HG03565 (cell line): ENCODE measurements at regions not wholly inside any gene's neighbourhood (a gene's known extent, or its start where the extent isn't known, plus 50 kb on each side); places are given as distances from the start of the nearest gene placed in this dataset.

Experiments used
- ATAC-seq: cut with Tn5 transposase; IDR thresholded peaks from one replicate; pipeline ENCODE4 v1.9.1; 2021; ENCODE audit warnings: mild to moderate bottlenecking, moderate library complexity; ENCODE audit not compliant: unreplicated experiment

- ATAC-seq: no peak
These were observed 926.3 kb downstream of the FSTL5 start for GRCh38 chr4:161237495-161237894.

GRCh38 chr4:161225327-161225726 lies 938.5 kb downstream of the FSTL5 start:
- ATAC-seq: no peak

GRCh38 chr4:161222889-161223288 lies 940.9 kb downstream of the FSTL5 start:
- no peak for ATAC-seq

- no peak for ATAC-seq
These were observed 955.2 kb downstream of the FSTL5 start for GRCh38 chr4:161208564-161208963.

DNA sequence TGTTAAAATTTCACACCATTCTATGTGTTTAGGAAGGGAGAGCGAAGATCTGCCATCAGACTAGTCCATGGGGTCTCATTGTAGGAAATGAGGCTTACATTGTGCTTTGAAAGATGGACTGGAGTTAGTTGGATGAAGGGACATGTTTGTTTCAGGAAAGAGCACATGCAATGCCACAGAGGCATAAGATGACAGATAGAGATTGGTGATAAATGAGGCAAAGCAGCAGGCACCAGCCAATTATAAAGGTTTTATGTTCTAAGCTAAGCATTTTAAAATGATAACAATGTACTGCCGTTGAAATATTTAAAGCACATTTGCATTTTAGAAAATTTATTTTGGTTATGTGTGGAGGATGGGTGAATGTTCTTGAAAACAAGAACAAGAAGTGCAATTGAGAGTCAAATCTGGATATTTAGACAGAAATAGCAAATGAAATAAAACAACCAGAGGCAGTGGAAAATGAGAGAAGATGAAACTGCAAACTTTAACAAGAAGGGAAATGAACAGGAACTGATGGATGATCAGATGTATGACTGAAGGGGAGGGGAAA lies 957.2 kb downstream of the FSTL5 start:
- ATAC-seq: no peak

DNA sequence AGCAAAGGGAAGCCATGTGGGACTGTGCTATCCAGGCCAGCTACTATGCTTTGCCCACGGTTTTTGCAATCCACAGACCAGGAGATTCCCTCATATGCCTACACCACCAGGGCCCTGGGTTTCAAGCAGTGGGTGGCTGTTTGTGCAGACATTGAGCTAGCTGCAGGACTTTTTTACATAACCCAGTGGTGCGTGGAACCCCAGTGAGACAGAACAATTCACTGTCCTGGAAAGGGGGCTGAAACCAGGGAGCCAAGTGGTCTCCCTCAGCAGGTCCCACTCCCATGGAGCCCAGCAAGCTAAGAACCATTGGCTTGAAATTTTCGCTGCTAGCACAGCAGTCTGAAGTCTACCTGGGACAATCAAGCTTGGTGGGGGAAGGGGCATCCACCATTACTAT lies 959.9 kb downstream of the FSTL5 start:
- no peak for ATAC-seq

- no peak for ATAC-seq
These were observed 965.9 kb downstream of the FSTL5 start for GRCh38 chr4:161197912-161198311.

DNA sequence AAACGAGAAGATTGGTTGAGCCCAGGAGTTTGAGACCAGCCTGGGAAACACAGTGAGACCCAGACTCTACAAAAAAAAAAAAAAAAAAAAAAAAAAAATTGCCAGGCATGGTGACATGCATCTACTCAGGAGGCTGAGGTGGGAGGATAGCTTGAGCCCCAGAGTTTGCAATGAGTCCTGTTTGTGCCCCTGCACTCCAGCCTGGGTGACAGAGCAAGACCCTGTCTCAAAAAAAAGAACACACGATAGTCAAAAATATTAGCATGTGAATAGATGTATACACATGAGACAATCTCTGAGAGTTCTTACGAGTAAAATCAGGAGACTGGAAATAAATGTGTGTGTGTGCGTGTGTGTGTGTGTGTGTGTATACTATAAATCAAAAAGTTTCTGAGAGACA lies 966.3 kb downstream of the FSTL5 start:
- ATAC-seq: no peak

DNA sequence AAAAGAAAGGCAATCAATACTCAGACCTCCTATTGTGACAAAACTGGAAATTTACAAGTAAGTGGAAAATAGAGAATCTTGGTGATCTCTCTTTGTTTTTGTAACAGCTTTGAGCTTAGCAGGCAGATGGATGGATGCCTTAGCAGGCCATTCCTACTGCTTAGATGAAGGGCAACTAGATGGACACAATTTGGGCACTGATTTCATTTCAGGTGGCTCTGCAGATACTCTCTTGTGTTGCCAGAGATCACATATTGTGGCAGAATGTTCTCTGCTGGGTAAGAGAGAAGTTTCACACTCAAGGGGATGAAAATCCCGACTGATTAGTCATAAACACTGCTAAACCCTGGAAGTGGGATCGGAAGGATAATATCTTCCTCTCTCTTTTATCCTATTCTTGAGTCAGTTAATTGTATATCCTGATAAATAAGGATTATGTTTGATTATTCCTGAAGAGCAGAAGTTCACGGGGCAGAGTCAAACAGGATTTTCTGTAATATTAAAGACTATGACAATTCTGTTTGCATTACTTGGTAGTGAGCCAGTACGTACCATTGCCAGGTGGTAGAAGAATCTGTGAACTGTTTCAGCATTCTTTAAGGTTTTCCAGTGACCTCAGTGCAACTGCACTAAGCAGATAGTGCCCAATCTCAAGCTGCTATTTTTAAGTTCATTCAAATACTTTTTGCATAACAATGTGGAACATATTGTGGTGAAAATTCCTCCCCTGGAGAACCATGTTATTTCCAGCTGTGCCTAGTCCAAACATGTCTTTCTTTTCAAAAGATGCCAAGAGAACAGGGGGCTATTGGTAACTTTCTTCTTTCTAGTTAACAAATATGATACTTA lies 974.3 kb downstream of the FSTL5 start:
- no peak for ATAC-seq

DNA sequence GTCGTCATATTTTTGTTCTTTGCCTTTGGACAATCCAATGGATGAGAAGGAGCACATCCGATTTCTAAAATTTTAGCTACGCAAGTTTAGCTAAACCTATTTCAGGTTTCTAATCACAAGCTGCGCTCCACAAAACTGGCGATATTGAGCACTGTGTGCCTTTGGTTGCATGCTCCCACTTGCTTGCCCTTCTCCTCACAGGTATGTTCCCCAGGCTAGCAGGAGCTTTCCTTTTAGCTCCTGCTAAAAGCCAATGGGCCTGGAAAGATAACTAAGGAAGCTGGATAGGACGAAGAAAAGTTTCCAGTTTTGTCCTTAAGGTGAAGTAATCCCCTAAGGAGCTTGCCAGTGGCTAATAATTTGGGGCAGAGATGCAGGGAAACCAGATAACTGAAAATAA lies 975.2 kb downstream of the FSTL5 start:
- no peak for ATAC-seq

DNA sequence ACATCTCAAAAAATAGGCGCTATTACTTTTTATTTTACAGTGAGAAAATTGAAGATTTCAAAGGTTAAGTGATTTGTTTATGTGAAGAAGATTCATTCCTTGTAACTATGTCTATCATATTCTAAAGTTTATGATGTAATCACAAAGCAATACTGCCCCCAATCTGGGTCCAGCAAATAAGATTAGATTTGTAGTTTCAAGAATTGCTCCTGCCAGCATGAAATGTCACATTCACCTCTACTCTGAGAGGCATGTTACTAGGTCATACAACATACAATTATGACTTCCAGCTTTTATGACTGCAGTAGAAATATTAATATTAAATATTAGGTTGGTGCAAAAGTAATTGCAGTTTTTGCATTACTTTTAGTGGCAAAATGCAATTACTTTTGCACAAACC lies 976.2 kb downstream of the FSTL5 start:
- ATAC-seq: no peak

DNA sequence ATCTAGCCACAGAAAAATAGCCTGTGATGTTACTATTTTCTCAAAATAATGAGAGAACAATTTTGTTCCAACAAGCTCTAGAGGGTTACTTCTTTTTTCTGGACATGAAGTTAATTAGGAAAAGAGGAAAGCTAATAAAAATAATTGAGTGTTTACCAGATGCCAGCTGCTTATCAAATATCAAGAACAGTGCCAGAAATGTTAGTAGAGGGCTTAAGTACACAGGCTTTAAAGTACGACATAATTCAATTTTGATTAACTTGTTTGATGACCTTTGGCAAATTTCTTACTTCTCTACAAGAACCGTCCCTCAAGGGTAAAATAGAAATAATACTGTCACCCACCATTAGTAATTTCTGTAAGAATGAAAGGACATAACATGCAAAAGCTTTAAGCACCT lies 977.0 kb downstream of the FSTL5 start:
- no peak for ATAC-seq

GRCh38 chr4:161186012-161186411 lies 977.8 kb downstream of the FSTL5 start:
- ATAC-seq: no peak

GRCh38 chr4:161183729-161184128 lies 980.1 kb downstream of the FSTL5 start:
- no peak for ATAC-seq

DNA sequence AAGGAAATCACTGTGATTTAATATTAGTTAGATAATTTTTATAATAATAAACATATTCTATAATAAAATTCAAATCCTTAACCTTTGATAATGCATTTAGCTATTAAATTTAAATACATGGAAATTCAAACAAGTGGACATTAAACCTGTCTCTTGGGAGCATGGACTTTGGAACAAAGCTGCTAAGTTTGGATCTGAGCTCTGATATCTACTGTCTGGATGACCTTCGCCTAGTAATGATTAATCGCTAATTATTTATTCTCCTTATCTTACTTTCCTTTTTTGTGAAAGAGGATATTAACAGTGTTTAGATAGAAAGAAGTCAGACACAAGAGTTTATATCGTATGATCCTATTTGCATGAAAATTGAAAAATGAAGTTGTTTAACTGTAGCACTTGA lies 980.9 kb downstream of the FSTL5 start:
- ATAC-seq: no peak

DNA sequence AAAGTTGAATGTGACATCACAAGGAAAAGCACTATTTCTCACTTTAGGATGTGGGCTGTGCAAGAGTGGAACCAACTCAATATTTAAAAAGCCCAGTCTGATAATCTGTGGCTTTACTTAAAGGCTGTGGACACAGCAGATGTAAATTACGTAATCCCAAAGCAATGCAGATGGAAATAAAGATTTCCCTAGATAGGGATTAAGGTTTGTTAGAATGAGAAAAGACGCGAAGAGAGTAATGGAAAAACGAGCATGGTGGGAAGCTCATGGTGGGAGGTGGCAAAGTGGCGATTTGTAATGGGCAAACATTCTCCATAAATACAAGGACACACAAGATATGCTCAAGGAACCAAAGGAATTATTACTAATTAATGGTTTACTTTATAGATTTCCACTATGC lies 985.5 kb downstream of the FSTL5 start:
- ATAC-seq: no peak

GRCh38 chr4:161172396-161173026 lies 991.3 kb downstream of the FSTL5 start:
- ATAC-seq: no peak

DNA sequence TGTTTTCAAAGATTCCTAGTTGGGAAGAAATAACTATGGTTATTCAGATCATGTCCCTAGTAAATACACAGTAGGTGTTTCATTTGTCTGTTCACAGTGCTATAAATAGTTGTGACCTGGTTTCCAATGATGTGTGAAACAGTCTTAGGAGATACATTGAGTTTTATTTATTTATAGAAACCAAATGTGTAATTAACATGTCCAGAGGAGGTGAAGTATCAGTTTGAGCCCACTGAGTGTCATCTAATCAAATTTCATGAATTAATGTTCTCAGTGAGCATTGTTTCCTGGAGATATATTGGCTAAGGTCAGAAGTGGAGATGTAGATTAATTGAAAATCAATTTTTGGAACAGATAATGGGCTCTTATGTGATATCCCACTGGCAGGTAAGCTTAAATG lies 996.3 kb downstream of the FSTL5 start:
- no peak for ATAC-seq

DNA sequence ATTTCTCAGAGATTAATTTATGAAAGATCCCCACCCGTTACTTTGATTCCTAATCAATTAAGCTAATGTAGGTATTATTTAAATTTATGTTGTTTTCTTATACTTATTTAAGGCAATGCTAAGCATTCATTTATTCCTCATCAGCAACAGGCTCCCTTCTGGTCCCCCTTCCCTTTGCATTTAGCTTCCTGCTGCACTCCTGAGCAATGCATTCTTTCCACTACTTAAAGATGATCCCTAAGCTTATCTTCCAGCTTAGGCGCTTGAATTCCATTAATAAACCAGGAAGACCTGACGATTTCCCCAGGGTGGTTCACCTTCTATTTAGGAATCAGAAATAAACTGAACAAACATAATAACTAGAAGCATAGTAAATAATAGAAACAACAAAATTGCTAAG lies 1003.1 kb downstream of the FSTL5 start:
- no peak for ATAC-seq

DNA sequence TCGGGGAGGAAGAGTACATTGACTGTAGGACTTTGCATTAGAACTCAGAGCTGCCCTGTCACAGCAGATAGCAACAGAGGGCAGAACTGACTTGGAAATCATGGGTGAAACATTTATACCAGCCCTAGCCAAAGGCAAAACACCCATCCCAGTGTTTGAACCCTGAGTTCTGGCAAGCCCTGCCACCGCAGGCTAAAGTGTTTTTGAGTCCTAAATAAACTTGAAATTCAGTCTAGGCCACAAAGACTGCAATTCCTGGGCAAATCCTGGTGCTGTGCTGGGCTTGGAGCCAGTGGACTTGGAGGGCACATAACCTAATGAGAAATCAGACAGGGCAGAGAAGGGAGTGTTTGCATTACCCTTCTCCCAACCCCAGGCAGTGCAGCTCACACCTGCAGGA lies 1015.7 kb downstream of the FSTL5 start:
- ATAC-seq: no peak

DNA sequence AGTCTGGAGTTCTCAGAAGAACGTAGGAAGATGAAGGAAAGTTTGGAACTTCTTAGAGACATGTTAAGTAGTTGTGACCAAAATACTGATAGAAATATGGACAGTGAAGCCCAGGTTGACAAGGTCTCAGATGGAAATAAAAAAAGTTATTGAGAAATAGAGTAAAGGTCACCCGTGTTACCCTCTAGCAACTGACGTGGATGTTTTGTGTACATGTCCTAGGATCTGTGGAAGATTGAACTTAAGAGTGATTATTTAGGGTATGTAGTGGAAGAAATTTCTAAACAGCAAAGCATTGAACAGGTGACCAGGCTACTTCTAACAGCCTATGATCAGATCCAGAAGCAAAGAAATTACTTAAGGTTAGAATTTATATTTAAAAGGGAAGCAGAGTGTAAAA lies 1020.4 kb downstream of the FSTL5 start:
- no peak for ATAC-seq

DNA sequence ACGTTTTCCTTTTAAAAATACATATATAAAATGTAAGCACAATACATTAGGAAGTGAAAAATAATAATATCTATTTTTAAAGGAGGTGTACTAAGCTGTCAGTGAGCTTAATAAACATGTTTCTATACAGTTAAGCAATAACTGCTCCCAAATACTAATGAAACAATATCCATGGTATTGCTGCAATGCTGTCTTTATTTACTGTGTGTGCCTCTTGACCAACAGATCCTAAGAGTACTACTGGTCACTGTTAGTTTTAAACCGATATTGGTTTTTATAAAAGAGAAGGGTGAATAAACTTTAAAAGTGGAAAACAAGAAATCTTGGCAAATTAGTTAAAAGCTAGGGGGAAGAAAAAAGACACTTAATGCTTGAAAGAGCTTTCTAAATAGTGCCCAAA lies 1029.0 kb downstream of the FSTL5 start:
- no peak for ATAC-seq
